SU-DHL-6 (cell line): ENCODE measurements at regions not wholly inside any gene's neighbourhood (a gene's known extent, or its start where the extent isn't known, plus 50 kb on each side); places are given as distances from the start of the nearest gene placed in this dataset.

Experiments
- H2AFZ ChIP-seq: fragments of 200-600 bp; sonication (generic); 2 replicates; pipeline ENCODE4 v1.6.1; 2014; ENCODE audit warnings: low read depth, mild to moderate bottlenecking, moderate library complexity, mixed read lengths, antibody characterized with exemption, low read length; ENCODE audit not compliant: severe bottlenecking
- H3F3A ChIP-seq: fragments of 200-600 bp; shearing (Covaris generic); 2 replicates; pipeline ENCODE4 v1.6.0; 2016; ENCODE audit warnings: antibody characterized with exemption, mild to moderate bottlenecking; ENCODE audit not compliant: insufficient read depth
- H3K27ac ChIP-seq: fragments of 200-600 bp; sonication (generic); 2 replicates; pipeline ENCODE4 v1.5.1; 2016; ENCODE audit warnings: low read depth, mild to moderate bottlenecking, low read length, moderate library complexity, mixed read lengths
- H3K27me3 ChIP-seq: fragments of 200-600 bp; sonication (generic), shearing (Covaris generic); 2 replicates; pipeline ENCODE4 v1.6.0; 2014; ENCODE audit warnings: mild to moderate bottlenecking, low read length
- H3K36me3 ChIP-seq: fragments of 200-600 bp; sonication (generic); 2 replicates; pipeline ENCODE4 v1.6.1; 2014; ENCODE audit warnings: mild to moderate bottlenecking, low read length, mixed read lengths
- H3K4me2 ChIP-seq: fragments of 300-600, 200-600 bp; shearing (Covaris generic), sonication (generic); 2 replicates; pipeline ENCODE4 v1.6.0; 2014; ENCODE audit warnings: low read length, low read depth, mild to moderate bottlenecking; ENCODE audit not compliant: poor library complexity, severe bottlenecking
- H3K4me3 ChIP-seq: fragments of 200-600 bp; sonication (generic); 2 replicates; pipeline ENCODE4 v1.5.1; 2014; ENCODE audit warnings: antibody characterized with exemption, low read length, mild to moderate bottlenecking, mixed read lengths; ENCODE audit not compliant: insufficient read depth, poor library complexity, severe bottlenecking
- H3K79me2 ChIP-seq: fragments of 200-600 bp; sonication (generic); 2 replicates; pipeline ENCODE4 v1.6.1; 2014; ENCODE audit warnings: mild to moderate bottlenecking, low read length, moderate library complexity; ENCODE audit not compliant: insufficient read depth
- H3K9ac ChIP-seq: fragments of 200-600 bp; sonication (generic); 2 replicates; pipeline ENCODE4 v1.7.0; 2014; ENCODE audit warnings: mild to moderate bottlenecking, low read length
- H3K9me2 ChIP-seq: fragments of 200-600 bp; sonication (generic); replicated peaks from 2 replicates; pipeline ENCODE4 v1.6.1; 2014; ENCODE audit warnings: low read length; ENCODE audit not compliant: insufficient read depth
- H3K9me3 ChIP-seq: fragments of 200-600 bp; sonication (generic); 2 replicates; pipeline ENCODE4 v1.6.1; 2014; ENCODE audit warnings: low read length, mixed read lengths; ENCODE audit not compliant: insufficient read depth
- H4K20me1 ChIP-seq: fragments of 200-600 bp; sonication (generic); 2 replicates; pipeline ENCODE4 v1.6.1; 2014; ENCODE audit warnings: low read depth, mild to moderate bottlenecking, antibody characterized with exemption, low read length, moderate library complexity, mixed read lengths
- CTCF ChIP-seq: fragments of 200-600 bp; sonication (generic); IDR thresholded peaks from one replicate; pipeline ENCODE4 v1.5.1; 2017; ENCODE audit warnings: antibody characterized with exemption, mild to moderate bottlenecking, low read length, moderate library complexity; ENCODE audit not compliant: insufficient read depth, poor library complexity, severe bottlenecking
- EZH2phosphoT487 ChIP-seq: fragments of 200-600 bp; sonication (generic), shearing (Covaris generic); conservative IDR thresholded peaks from 2 replicates; pipeline ENCODE4 v1.6.1; 2018; ENCODE audit warnings: mild to moderate bottlenecking, antibody characterized with exemption, low read length, moderate library complexity, mixed read lengths

GRCh38 chr21:24153137-24153536 is 1454.1 kb downstream of the MRPL39 start:
- TF ChIP-seq CTCF (no peak), EZH2phosphoT487 (no peak)
- H3K27me3 ChIP-seq: no peaks in the 10 kb centered on the region
- H3K9ac ChIP-seq: no peak overlapping the region
- H4K20me1 ChIP-seq: no peaks in the 10 kb centered on the region
- H3K9me2 ChIP-seq: no peaks in the 10 kb centered on the region
- H3K4me3 ChIP-seq: no peak overlapping the region
- H2AFZ ChIP-seq: peak overlapping the region; percentile 82
- no peaks in the 10 kb centered on the region for H3K9me3 ChIP-seq
- no peak overlapping the region for H3K4me2 ChIP-seq
- H3K27ac ChIP-seq: no peak overlapping the region
- no peaks in the 10 kb centered on the region for H3K79me2 ChIP-seq
- no peaks in the 10 kb centered on the region for H3K36me3 ChIP-seq
- H3F3A ChIP-seq: no peaks in the 10 kb centered on the region

- Histone ChIP-seq H3K4me3 (no peak overlapping the region), H3F3A (no peaks in the 10 kb centered on the region), H3K27me3 (no peaks in the 10 kb centered on the region), H3K9me2 (no peaks in the 10 kb centered on the region), H3K27ac (no peak overlapping the region), H3K79me2 (no peaks in the 10 kb centered on the region), H3K36me3 (no peaks in the 10 kb centered on the region), H3K4me2 (no peak overlapping the region), H4K20me1 (no peaks in the 10 kb centered on the region), H3K9ac (no peak overlapping the region), H2AFZ (peak overlapping the region; percentile 54), H3K9me3 (no peaks in the 10 kb centered on the region)
- TF ChIP-seq CTCF (no peak), EZH2phosphoT487 (no peak)
These were observed 1456.5 kb downstream of the MRPL39 start for GRCh38 chr21:24150753-24151152.

- no peaks in the 10 kb centered on the region for H3K36me3 ChIP-seq
- no peak overlapping the region for H3K27ac ChIP-seq
- no peaks in the 10 kb centered on the region for H3K79me2 ChIP-seq
- H3K9me3 ChIP-seq: no peaks in the 10 kb centered on the region
- TF ChIP-seq CTCF (no peak), EZH2phosphoT487 (no peak)
- H3K4me3 ChIP-seq: no peak overlapping the region
- H3F3A ChIP-seq: no peaks in the 10 kb centered on the region
- no peaks in the 10 kb centered on the region for H3K9me2 ChIP-seq
- no peaks in the 10 kb centered on the region for H3K27me3 ChIP-seq
- no peaks in the 10 kb centered on the region for H4K20me1 ChIP-seq
- H3K9ac ChIP-seq: no peak overlapping the region
- peak overlapping the region; percentile 16 for H2AFZ ChIP-seq
- H3K4me2 ChIP-seq: no peak overlapping the region
These were observed 1458.8 kb downstream of the MRPL39 start for GRCh38 chr21:24148461-24148860.

- Histone ChIP-seq H3K9ac (no peak overlapping the region), H3K27me3 (no peaks in the 10 kb centered on the region), H3K9me3 (no peaks in the 10 kb centered on the region), H3K79me2 (no peaks in the 10 kb centered on the region), H3K36me3 (no peaks in the 10 kb centered on the region), H4K20me1 (no peaks in the 10 kb centered on the region), H3F3A (no peaks in the 10 kb centered on the region), H3K4me2 (no peak overlapping the region), H2AFZ (no peak overlapping the region), H3K4me3 (no peak overlapping the region), H3K27ac (no peak overlapping the region), H3K9me2 (no peaks in the 10 kb centered on the region)
- TF ChIP-seq EZH2phosphoT487: no peak
- no peak for TF ChIP-seq CTCF
These were observed 1459.6 kb downstream of the MRPL39 start for GRCh38 chr21:24147674-24148073.
